ENCODE measurements at regions not wholly inside any gene's neighbourhood (a gene's known extent, or its start where the extent isn't known, plus 50 kb on each side); places are given as distances from the start of the nearest gene placed in this dataset.

DNA sequence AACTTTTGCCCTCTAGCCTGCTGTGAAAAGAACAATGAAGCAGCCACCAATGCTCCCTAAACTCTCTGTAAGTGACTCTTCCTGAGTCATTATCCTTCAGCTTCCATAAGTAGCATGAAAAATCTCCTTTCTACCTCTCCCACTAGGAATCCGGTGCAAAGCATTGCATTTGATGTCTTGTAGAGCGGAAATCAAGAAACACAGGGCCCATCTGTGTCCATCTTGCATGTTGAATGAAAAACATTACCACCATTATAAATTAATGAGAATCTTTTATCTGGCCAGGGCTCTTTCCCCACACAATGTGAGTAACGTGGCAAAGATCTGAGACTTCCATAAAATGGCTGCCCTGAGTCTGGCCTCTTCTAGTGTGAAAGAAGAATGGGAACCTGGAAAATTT lies 324.4 kb downstream of the ADGRL2 start:
- no peak for TF ChIP-seq CTCF (IDR thresholded peaks at IDR 0.05; ENCODE audit: unreplicated experiment)
- no peaks in the 10 kb centered on the region for H3K27me3 Mint-ChIP-seq (ENCODE audit: low read depth)
- no peaks in the 10 kb centered on the region for H3K4me1 Mint-ChIP-seq
- DNase-seq (ENCODE audit: low spot score in 2 of 2, unreplicated experiment in 2 of 2), result no peak
- no peak overlapping the region for H3K4me3 Mint-ChIP-seq
- H3K27ac Mint-ChIP-seq, result no peak overlapping the region
- no peaks in the 10 kb centered on the region for H3K36me3 Mint-ChIP-seq
- no peaks in the 10 kb centered on the region for H3K9me3 Mint-ChIP-seq

DNA sequence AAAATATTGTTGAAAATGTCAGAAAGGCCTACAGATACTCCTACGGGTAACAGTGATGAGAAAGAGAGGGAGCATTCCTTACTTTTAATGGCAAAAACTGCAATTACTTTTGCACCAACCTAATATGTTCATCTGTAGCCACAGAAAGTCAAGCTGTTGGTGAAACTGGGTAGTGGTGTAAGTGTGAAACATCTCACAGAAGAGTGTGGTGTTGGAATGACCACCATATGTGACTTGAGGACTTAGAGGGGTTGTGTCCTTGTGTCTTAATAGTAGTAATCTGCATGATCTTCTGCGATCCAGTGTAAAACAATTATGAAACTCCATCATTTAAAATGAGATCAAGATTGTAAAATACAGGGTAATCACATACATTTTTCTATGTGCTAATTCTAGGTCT lies 320.7 kb downstream of the ADGRL2 start:
- H3K4me3 Mint-ChIP-seq, result no peak overlapping the region
- H3K9me3 Mint-ChIP-seq, result no peaks in the 10 kb centered on the region
- no peak for TF ChIP-seq CTCF (IDR thresholded peaks at IDR 0.05; ENCODE audit: unreplicated experiment)
- no peak for DNase-seq (ENCODE audit: low spot score in 2 of 2, unreplicated experiment in 2 of 2)
- no peaks in the 10 kb centered on the region for H3K36me3 Mint-ChIP-seq
- no peak overlapping the region for H3K27ac Mint-ChIP-seq
- H3K4me1 Mint-ChIP-seq, result no peaks in the 10 kb centered on the region
- H3K27me3 Mint-ChIP-seq (ENCODE audit: low read depth), result no peaks in the 10 kb centered on the region

GRCh38 chr1:82116105-82116504 lies 315.4 kb downstream of the ADGRL2 start:
- no peaks in the 10 kb centered on the region for H3K9me3 Mint-ChIP-seq
- no peak overlapping the region for H3K4me3 Mint-ChIP-seq
- DNase-seq (ENCODE audit: low spot score in 2 of 2, unreplicated experiment in 2 of 2), result no peak
- H3K36me3 Mint-ChIP-seq, result no peaks in the 10 kb centered on the region
- no peak for TF ChIP-seq CTCF (IDR thresholded peaks at IDR 0.05; ENCODE audit: unreplicated experiment)
- H3K27ac Mint-ChIP-seq, result no peak overlapping the region
- H3K27me3 Mint-ChIP-seq (ENCODE audit: low read depth), result no peaks in the 10 kb centered on the region
- peaks cover 5% of the 10 kb centered on the region for H3K4me1 Mint-ChIP-seq

DNA sequence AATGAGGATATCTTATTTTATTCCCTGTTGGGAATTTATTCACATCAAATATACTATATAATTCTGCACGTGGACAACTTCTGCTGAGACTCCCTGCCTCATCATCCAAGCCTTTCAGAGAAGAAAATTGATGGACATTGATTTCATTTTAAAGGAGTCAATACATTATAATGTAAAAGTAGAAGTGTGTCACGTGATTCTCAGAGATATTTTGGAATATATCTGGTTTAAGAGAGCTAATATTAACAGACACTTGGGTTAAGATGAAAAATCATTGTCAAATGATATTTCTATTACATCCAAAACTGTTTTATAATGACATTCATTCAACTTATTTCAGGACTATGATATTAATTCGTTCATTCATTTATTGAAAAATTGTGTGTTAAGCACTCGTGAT lies 314.2 kb downstream of the ADGRL2 start:
- H3K4me1 Mint-ChIP-seq, result peaks cover 15% of the 10 kb centered on the region
- DNase-seq (ENCODE audit: low spot score in 2 of 2, unreplicated experiment in 2 of 2), result no peak
- no peaks in the 10 kb centered on the region for H3K36me3 Mint-ChIP-seq
- H3K4me3 Mint-ChIP-seq, result no peak overlapping the region
- H3K27me3 Mint-ChIP-seq (ENCODE audit: low read depth), result no peaks in the 10 kb centered on the region
- no peak for TF ChIP-seq CTCF (IDR thresholded peaks at IDR 0.05; ENCODE audit: unreplicated experiment)
- no peaks in the 10 kb centered on the region for H3K9me3 Mint-ChIP-seq
- no peak overlapping the region for H3K27ac Mint-ChIP-seq

DNA sequence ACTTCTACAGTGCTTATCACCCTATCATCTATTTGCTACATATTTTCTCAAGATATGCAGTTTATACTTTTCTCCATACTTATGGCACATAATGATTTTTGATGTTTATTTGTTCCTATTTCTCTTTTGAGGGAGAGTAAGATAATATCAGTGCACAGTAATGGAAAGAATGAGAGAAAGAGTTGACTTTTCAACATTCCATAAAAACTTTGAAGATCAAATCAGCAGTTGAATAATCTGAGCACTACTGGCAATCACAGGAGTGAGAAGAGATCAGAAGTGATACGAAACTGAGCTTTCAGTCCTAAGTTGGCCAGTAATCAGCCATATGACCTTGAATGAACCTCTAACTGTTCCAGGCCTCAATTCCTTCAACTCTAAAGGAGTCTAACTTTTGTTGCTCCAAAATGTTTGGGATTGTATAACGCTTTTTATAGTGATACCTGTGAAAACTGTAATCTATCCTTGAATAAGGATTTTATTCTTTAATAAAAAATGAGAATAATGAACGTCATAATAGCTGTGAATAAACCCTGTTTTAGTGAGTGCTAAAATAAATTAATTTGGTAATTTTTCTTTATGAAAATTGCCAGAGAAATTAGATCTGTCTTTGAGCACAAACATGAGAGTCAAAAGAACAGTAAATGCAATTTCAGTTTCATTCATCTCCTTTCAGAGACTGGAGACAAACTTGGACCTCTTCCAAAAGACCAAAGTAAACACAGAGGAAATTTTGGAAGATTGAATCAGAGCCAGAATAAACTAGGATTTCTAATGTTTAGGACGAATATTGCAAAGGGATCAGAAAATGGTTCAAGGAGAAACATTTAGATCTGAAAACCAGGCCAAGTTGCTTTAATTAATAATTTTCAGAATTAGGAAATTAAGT lies 309.9 kb downstream of the ADGRL2 start:
- Mint-ChIP-seq H3K9me3 (no peaks in the 10 kb centered on the region), H3K36me3 (no peaks in the 10 kb centered on the region), H3K4me3 (no peak overlapping the region), H3K27ac (no peak overlapping the region), H3K27me3 (ENCODE audit: low read depth) (no peaks in the 10 kb centered on the region), H3K4me1 (peaks cover 18% of the 10 kb centered on the region)
- DNase-seq (ENCODE audit: low spot score in 2 of 2, unreplicated experiment in 2 of 2), result no peak
- no peak for TF ChIP-seq CTCF (IDR thresholded peaks at IDR 0.05; ENCODE audit: unreplicated experiment)
